ENCODE measurements at regions not wholly inside any gene's neighbourhood (a gene's known extent, or its start where the extent isn't known, plus 50 kb on each side); places are given as distances from the start of the nearest gene placed in this dataset.

GRCh38 chr10:90136731-90137316 lies 435.4 kb downstream of the KIF20B start:
- H3K4me1 ChIP-seq (ENCODE audit: control insufficient read depth, insufficient read depth, low read length) = no peaks in the 10 kb centered on the region
- no peaks in the 10 kb centered on the region for H3K27me3 ChIP-seq (ENCODE audit: control insufficient read depth, insufficient read depth, low read length)
- WGBS (ENCODE audit: insufficient coverage, insufficient read length) = no CpG with 5 or more reads among the region's 8 CpGs
- no peak overlapping the region for H3K27ac ChIP-seq (ENCODE audit: low read length)
- DNase-seq (ENCODE audit: low read depth, low spot score) = no peak
- no peak overlapping the region for H3K4me3 ChIP-seq (ENCODE audit: low read length)
- peaks cover 6% of the 10 kb centered on the region for H3K9me3 ChIP-seq (ENCODE audit: control insufficient read depth, insufficient read depth, low read length)
- no peaks in the 10 kb centered on the region for H3K36me3 ChIP-seq (ENCODE audit: control insufficient read depth, insufficient read depth, low read length)

GRCh38 chr10:90138844-90139243 lies 437.5 kb downstream of the KIF20B start:
- no peaks in the 10 kb centered on the region for H3K27me3 ChIP-seq (ENCODE audit: control insufficient read depth, insufficient read depth, low read length)
- H3K27ac ChIP-seq (ENCODE audit: low read length) = no peak overlapping the region
- no peak for DNase-seq (ENCODE audit: low read depth, low spot score)
- peaks cover 6% of the 10 kb centered on the region for H3K9me3 ChIP-seq (ENCODE audit: control insufficient read depth, insufficient read depth, low read length)
- no CpG with 5 or more reads among the region's 4 CpGs for WGBS (ENCODE audit: insufficient coverage, insufficient read length)
- no peaks in the 10 kb centered on the region for H3K4me1 ChIP-seq (ENCODE audit: control insufficient read depth, insufficient read depth, low read length)
- no peaks in the 10 kb centered on the region for H3K36me3 ChIP-seq (ENCODE audit: control insufficient read depth, insufficient read depth, low read length)
- H3K4me3 ChIP-seq (ENCODE audit: low read length) = no peak overlapping the region

DNA sequence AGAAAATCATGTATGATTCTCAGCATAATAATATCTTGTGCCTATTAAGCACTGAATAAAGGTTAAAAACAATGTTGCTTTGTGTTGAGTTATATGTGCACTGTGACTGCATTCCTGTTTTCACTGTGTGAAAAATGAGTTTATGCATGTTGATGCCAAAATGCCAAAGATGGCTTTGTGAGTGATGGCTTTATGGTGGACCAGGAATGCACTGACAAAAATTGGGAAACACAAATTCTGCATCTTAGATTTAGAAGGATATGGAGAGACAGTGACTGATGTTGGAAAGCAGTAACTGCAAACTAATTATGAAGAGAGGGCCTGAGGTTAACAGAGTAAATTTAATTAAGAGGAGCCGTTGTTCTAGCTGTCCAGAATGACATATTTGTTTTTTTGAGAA lies 440.4 kb downstream of the KIF20B start:
- H3K27ac ChIP-seq (ENCODE audit: low read length) = no peak overlapping the region
- no peaks in the 10 kb centered on the region; the same call in 1 of the 2 replicates for H3K9me3 ChIP-seq (ENCODE audit: control insufficient read depth, insufficient read depth, low read length)
- H3K36me3 ChIP-seq (ENCODE audit: control insufficient read depth, insufficient read depth, low read length) = no peaks in the 10 kb centered on the region
- DNase-seq (ENCODE audit: low read depth, low spot score) = no peak
- no peak overlapping the region for H3K4me3 ChIP-seq (ENCODE audit: low read length)
- H3K4me1 ChIP-seq (ENCODE audit: control insufficient read depth, insufficient read depth, low read length) = no peaks in the 10 kb centered on the region
- no CpG with 5 or more reads among the region's 1 CpG for WGBS (ENCODE audit: insufficient coverage, insufficient read length)
- no peaks in the 10 kb centered on the region for H3K27me3 ChIP-seq (ENCODE audit: control insufficient read depth, insufficient read depth, low read length)

DNA sequence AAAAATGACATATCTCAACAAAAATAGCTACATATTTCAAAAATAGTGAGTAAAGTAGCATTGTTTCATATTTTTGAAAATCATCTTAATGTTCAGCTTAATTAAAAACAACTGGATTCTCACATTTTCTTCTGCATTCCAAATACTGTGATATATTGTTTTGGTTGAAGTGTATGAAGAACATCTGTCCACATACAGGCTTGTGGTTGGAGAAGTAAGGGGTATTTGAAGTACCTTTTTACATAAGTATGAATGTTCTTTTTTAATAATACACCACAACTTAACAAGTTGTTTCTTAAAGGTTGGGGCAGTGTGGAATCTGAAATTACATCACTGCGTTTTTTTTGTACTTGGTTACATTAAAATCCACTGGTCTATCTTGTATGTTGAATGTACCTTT lies 442.5 kb downstream of the KIF20B start:
- Histone ChIP-seq H3K36me3 (ENCODE audit: control insufficient read depth, insufficient read depth, low read length) (no peaks in the 10 kb centered on the region), H3K9me3 (ENCODE audit: control insufficient read depth, insufficient read depth, low read length) (no peaks in the 10 kb centered on the region), H3K4me1 (ENCODE audit: control insufficient read depth, insufficient read depth, low read length) (no peaks in the 10 kb centered on the region), H3K27me3 (ENCODE audit: control insufficient read depth, insufficient read depth, low read length) (no peaks in the 10 kb centered on the region), H3K4me3 (ENCODE audit: low read length) (no peak overlapping the region), H3K27ac (ENCODE audit: low read length) (no peak overlapping the region)
- no CpG with 5 or more reads among the region's 1 CpG for WGBS (ENCODE audit: insufficient coverage, insufficient read length)
- no peak for DNase-seq (ENCODE audit: low read depth, low spot score)

GRCh38 chr10:90148116-90148855 lies 446.9 kb downstream of the KIF20B start:
- WGBS (ENCODE audit: insufficient coverage, insufficient read length) = no CpG with 5 or more reads among the region's 6 CpGs
- H3K36me3 ChIP-seq (ENCODE audit: control insufficient read depth, insufficient read depth, low read length) = no peaks in the 10 kb centered on the region
- H3K4me3 ChIP-seq (ENCODE audit: low read length) = no peak overlapping the region
- no peak for DNase-seq (ENCODE audit: low read depth, low spot score)
- no peak overlapping the region for H3K27ac ChIP-seq (ENCODE audit: low read length)
- H3K27me3 ChIP-seq (ENCODE audit: control insufficient read depth, insufficient read depth, low read length) = no peaks in the 10 kb centered on the region
- no peaks in the 10 kb centered on the region for H3K9me3 ChIP-seq (ENCODE audit: control insufficient read depth, insufficient read depth, low read length)
- H3K4me1 ChIP-seq (ENCODE audit: control insufficient read depth, insufficient read depth, low read length) = no peaks in the 10 kb centered on the region

DNA sequence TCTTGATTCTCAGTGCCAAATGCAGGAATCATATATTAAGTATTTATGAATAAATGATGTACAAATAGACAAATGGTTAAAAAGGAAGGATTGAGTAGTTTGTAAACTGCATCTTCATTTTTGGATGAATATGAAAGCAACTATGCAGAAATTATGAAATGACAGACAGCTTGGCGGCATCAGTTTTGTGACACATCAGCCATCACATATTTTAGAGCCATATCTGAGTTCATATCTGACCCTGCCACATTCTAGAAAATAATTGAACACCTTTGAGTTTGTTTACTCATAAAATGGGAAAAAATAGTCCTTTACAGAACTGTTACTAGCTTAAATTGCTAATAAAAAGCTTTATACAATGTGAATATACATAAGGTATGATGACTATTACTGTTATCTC lies 448.2 kb downstream of the KIF20B start:
- no peak for DNase-seq (ENCODE audit: low read depth, low spot score)
- H3K27ac ChIP-seq (ENCODE audit: low read length) = no peak overlapping the region
- H3K36me3 ChIP-seq (ENCODE audit: control insufficient read depth, insufficient read depth, low read length) = no peaks in the 10 kb centered on the region
- H3K9me3 ChIP-seq (ENCODE audit: control insufficient read depth, insufficient read depth, low read length) = no peaks in the 10 kb centered on the region
- no peaks in the 10 kb centered on the region for H3K4me1 ChIP-seq (ENCODE audit: control insufficient read depth, insufficient read depth, low read length)
- no peak overlapping the region for H3K4me3 ChIP-seq (ENCODE audit: low read length)
- no peaks in the 10 kb centered on the region for H3K27me3 ChIP-seq (ENCODE audit: control insufficient read depth, insufficient read depth, low read length)
- WGBS (ENCODE audit: insufficient coverage, insufficient read length) = no CpG with 5 or more reads among the region's 1 CpG

- H3K27me3 ChIP-seq (ENCODE audit: control insufficient read depth, insufficient read depth, low read length) = no peaks in the 10 kb centered on the region
- DNase-seq (ENCODE audit: low read depth, low spot score) = no peak
- no CpG with 5 or more reads among the region's 2 CpGs for WGBS (ENCODE audit: insufficient coverage, insufficient read length)
- no peaks in the 10 kb centered on the region for H3K36me3 ChIP-seq (ENCODE audit: control insufficient read depth, insufficient read depth, low read length)
- no peak overlapping the region for H3K27ac ChIP-seq (ENCODE audit: low read length)
- no peaks in the 10 kb centered on the region for H3K9me3 ChIP-seq (ENCODE audit: control insufficient read depth, insufficient read depth, low read length)
- H3K4me1 ChIP-seq (ENCODE audit: control insufficient read depth, insufficient read depth, low read length) = no peaks in the 10 kb centered on the region
- no peak overlapping the region for H3K4me3 ChIP-seq (ENCODE audit: low read length)
These were observed 461.0 kb downstream of the KIF20B start for GRCh38 chr10:90162271-90162853.

GRCh38 chr10:90167174-90168064 lies 466.0 kb downstream of the KIF20B start:
- WGBS (ENCODE audit: insufficient coverage, insufficient read length) = no CpG with 5 or more reads among the region's 1 CpG
- DNase-seq (ENCODE audit: low read depth, low spot score) = no peak
- no peaks in the 10 kb centered on the region for H3K4me1 ChIP-seq (ENCODE audit: control insufficient read depth, insufficient read depth, low read length)
- H3K27ac ChIP-seq (ENCODE audit: low read length) = no peak overlapping the region
- H3K36me3 ChIP-seq (ENCODE audit: control insufficient read depth, insufficient read depth, low read length) = no peaks in the 10 kb centered on the region
- H3K27me3 ChIP-seq (ENCODE audit: control insufficient read depth, insufficient read depth, low read length) = no peaks in the 10 kb centered on the region
- no peak overlapping the region for H3K4me3 ChIP-seq (ENCODE audit: low read length)
- no peaks in the 10 kb centered on the region for H3K9me3 ChIP-seq (ENCODE audit: control insufficient read depth, insufficient read depth, low read length)

DNA sequence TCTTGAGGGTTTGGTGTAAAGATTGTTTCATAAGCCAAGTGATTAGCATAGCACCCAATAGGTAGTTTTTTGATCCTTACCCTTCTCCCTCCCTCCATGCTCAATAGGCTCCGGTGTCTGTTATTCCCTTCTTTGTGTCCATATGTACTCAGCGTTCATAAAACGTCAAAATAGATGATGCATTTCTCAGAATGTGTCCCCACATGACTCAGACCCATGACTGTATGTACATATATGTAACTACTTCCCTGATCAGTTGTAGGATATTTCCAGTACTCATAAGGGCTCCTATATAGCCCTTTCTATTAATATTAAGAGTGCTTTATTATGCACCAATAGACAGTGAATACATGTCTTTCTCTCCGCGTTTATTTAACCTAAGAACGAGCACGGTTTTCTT lies 466.9 kb downstream of the KIF20B start:
- H3K4me3 ChIP-seq (ENCODE audit: low read length) = no peak overlapping the region
- DNase-seq (ENCODE audit: low read depth, low spot score) = no peak
- no peak overlapping the region for H3K27ac ChIP-seq (ENCODE audit: low read length)
- no peaks in the 10 kb centered on the region for H3K9me3 ChIP-seq (ENCODE audit: control insufficient read depth, insufficient read depth, low read length)
- H3K4me1 ChIP-seq (ENCODE audit: control insufficient read depth, insufficient read depth, low read length) = no peaks in the 10 kb centered on the region
- H3K27me3 ChIP-seq (ENCODE audit: control insufficient read depth, insufficient read depth, low read length) = no peaks in the 10 kb centered on the region
- H3K36me3 ChIP-seq (ENCODE audit: control insufficient read depth, insufficient read depth, low read length) = no peaks in the 10 kb centered on the region
- no CpG with 5 or more reads among the region's 7 CpGs for WGBS (ENCODE audit: insufficient coverage, insufficient read length)

DNA sequence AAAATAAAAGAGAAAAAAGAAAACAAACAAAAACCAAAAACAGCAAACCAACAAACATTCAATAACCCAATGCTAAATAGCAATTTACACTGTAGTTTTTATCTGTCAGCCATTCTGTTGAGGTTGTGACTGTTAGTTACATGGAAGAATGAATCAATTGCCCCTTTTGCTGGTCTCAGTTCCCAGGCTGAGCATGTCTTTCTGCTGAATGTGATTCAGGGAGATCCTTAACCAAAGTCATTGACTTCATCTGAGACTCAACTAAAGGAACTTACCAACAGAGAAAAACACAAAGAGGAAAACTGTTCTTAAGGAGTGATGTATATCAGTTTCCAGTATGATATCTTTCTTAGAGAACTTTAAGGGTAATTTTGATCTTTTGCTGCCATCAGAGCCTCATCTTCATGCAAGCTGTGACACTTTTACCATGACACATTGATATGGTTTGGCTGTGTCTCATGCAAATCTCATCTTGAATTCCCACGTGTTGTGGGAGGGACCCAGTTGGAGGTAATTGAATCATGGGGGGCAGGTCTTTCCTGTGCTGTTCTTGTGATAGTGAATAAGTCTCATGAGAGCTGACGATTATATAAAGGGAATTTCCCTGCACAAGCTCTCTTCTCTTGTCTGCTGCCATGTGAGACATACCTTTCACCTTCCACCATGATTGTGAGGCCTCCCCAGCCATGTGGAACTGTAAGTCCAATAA lies 469.8 kb downstream of the KIF20B start:
- Histone ChIP-seq H3K9me3 (ENCODE audit: control insufficient read depth, insufficient read depth, low read length) (no peaks in the 10 kb centered on the region), H3K4me1 (ENCODE audit: control insufficient read depth, insufficient read depth, low read length) (no peaks in the 10 kb centered on the region), H3K27ac (ENCODE audit: low read length) (no peak overlapping the region), H3K36me3 (ENCODE audit: control insufficient read depth, insufficient read depth, low read length) (no peaks in the 10 kb centered on the region), H3K4me3 (ENCODE audit: low read length) (no peak overlapping the region), H3K27me3 (ENCODE audit: control insufficient read depth, insufficient read depth, low read length) (no peaks in the 10 kb centered on the region)
- no peak for DNase-seq (ENCODE audit: low read depth, low spot score)
- WGBS (ENCODE audit: insufficient coverage, insufficient read length) = no CpG with 5 or more reads among the region's 2 CpGs
